Activated CD4-positive, alpha-beta T cell treated with anti-CD3 and anti-CD28 coated beads, Interleukin-2, amount 10 ng/mL, durations not matched to agents 7 days and 5 days (primary cell): ENCODE measurements at regions not wholly inside any gene's neighbourhood (a gene's known extent, or its start where the extent isn't known, plus 50 kb on each side); places are given as distances from the start of the nearest gene placed in this dataset.

Experiments used
- CTCF ChIA-PET: fragments of 350-600 bp; sonication (Branson Sonifier 250); formaldehyde crosslinking; loops from one replicate; lab custom pipeline; 2021; ENCODE audit warnings: antibody characterized with exemption; lab: Charles Lee
- POLR2A ChIA-PET: fragments of 350-600 bp; sonication (Branson Sonifier 250); formaldehyde crosslinking; loops from one replicate; lab custom pipeline; 2021; ENCODE audit warnings: antibody characterized with exemption; lab: Charles Lee
- DNase-seq: peaks from one replicate; pipeline ENCODE4 v3.0.0-alpha.2; 2020
- H3K27ac Mint-ChIP-seq: one replicate; pipeline ENCODE4 v1.8.0; 2021; ENCODE audit warnings: mild to moderate bottlenecking, moderate library complexity, mixed read lengths
- H3K27me3 Mint-ChIP-seq: one replicate; pipeline ENCODE4 v1.8.0; 2021; ENCODE audit warnings: mixed read lengths
- H3K36me3 Mint-ChIP-seq: one replicate; pipeline ENCODE4 v1.8.0; 2021; ENCODE audit warnings: low read depth, mixed read lengths
- H3K4me1 Mint-ChIP-seq: one replicate; pipeline ENCODE4 v1.8.0; 2021; ENCODE audit warnings: mixed read lengths
- H3K4me3 Mint-ChIP-seq: one replicate; pipeline ENCODE4 v1.8.0; 2021; ENCODE audit warnings: mild to moderate bottlenecking, moderate library complexity, mixed read lengths
- H3K9me3 Mint-ChIP-seq: one replicate; pipeline ENCODE4 v1.8.0; 2021; ENCODE audit warnings: mixed read lengths

DNA sequence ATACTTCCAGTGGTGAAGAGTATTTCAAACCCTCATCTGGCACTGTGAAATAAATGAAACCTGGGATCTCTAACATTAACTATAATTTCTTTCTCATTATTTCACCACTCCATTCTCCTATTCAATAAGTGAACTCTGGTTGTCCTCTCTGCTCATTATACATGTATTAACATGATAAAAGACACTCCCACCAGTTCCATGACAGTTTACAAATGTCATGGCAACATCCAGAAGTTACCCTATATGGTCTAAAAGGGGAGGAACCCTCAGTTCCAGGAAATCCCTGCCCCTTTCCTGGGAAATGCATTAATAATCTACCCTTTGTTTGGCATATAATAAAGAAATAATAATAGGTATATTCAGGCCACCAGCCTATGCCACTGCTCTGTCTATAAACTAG is 62.7 kb upstream of the BRINP3 start:
- ChIA-PET POLR2A (no interaction called here), CTCF (no interaction called here)
- no peak for DNase-seq
- Mint-ChIP-seq H3K36me3 (no peaks in the 10 kb centered on the region), H3K27ac (no peak overlapping the region), H3K4me1 (no peaks in the 10 kb centered on the region), H3K9me3 (no peaks in the 10 kb centered on the region), H3K27me3 (no peaks in the 10 kb centered on the region), H3K4me3 (no peak overlapping the region)

DNA sequence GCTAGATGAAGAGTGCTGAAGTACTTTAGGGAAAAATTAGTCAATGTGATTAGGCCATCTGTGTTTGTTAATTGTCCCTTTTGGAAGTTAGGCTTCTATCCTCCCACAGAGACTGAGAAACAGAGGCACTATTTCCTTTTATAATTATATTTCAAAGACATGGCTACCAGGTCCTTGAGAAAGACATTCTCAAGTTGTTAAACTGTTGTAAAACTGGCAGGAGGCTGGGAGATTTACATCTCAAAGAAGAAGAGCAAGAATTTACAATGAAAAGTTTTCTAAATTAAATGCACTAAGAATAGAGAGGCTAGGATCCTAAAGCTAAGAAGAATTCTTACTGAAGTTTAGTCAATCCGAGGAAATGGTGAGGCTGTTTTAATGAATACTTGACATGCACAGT is 74.0 kb upstream of the BRINP3 start:
- Mint-ChIP-seq H3K36me3 (no peaks in the 10 kb centered on the region), H3K4me3 (no peak overlapping the region), H3K27ac (no peak overlapping the region), H3K4me1 (no peaks in the 10 kb centered on the region), H3K9me3 (no peaks in the 10 kb centered on the region), H3K27me3 (no peaks in the 10 kb centered on the region)
- DNase-seq: no peak
- ChIA-PET CTCF (no interaction called here), POLR2A (no interaction called here)

DNA sequence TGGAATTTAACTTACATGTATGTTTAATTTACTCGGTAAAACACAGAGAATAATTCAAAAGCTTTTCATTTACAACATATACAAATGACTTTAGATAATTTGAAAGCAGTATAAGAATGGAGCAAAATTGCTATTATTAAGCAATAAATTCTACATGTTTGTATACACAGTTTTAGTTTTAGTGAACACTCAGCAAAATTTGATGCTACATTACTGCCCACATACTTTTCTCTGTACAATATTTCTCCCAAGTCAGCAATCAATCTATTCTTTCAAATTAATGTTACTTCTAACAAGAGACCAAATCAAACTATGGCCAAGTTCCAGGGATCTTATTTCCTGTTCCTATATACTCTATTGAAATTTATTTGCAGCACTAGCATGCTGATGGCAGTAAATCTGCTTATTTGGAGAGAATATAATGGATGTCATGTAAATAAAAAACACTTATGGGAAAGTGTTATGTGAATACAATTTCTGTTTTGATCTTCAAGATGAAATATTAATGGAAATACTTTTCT is 82.6 kb upstream of the BRINP3 start:
- Mint-ChIP-seq H3K36me3 (no peaks in the 10 kb centered on the region), H3K27ac (no peak overlapping the region), H3K4me3 (no peak overlapping the region), H3K27me3 (no peaks in the 10 kb centered on the region), H3K9me3 (no peaks in the 10 kb centered on the region), H3K4me1 (no peaks in the 10 kb centered on the region)
- no peak for DNase-seq
- ChIA-PET CTCF (no interaction called here), POLR2A (no interaction called here)

GRCh38 chr1:190563230-190563629 is 85.6 kb upstream of the BRINP3 start:
- Mint-ChIP-seq H3K36me3 (no peaks in the 10 kb centered on the region), H3K4me1 (no peaks in the 10 kb centered on the region), H3K27ac (no peak overlapping the region), H3K4me3 (no peak overlapping the region), H3K9me3 (no peaks in the 10 kb centered on the region), H3K27me3 (no peaks in the 10 kb centered on the region)
- CTCF ChIA-PET: no interaction called here
- POLR2A ChIA-PET: no interaction called here
- DNase-seq: no peak

- Mint-ChIP-seq H3K27me3 (no peaks in the 10 kb centered on the region), H3K27ac (no peak overlapping the region), H3K36me3 (no peaks in the 10 kb centered on the region), H3K4me1 (no peaks in the 10 kb centered on the region), H3K4me3 (no peak overlapping the region), H3K9me3 (no peaks in the 10 kb centered on the region)
- ChIA-PET CTCF (no interaction called here), POLR2A (no interaction called here)
- no peak for DNase-seq
Measured at GRCh38 chr1:190564117-190564516, 86.5 kb upstream of the BRINP3 start.

DNA sequence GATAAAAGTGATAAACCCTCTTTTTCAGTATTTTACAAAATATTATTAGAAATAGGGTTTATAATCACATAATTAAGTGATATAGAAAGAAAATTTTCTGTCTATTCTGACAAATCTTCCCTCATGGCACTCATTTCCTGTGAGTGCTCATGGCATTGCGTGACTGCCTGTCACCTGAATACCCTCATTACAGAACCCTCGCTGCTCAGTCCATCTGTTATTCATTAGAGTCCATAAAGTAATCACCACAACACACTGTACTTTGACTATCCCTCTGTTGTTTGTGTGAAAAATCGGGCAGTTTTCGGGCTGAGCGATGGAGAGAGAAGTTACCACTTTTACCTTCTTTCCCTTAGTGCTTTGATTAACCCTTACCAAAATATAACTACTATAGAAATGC is 100.4 kb upstream of the BRINP3 start:
- Mint-ChIP-seq H3K27ac (no peak overlapping the region), H3K27me3 (no peaks in the 10 kb centered on the region), H3K4me3 (no peak overlapping the region), H3K9me3 (peaks cover 3% of the 10 kb centered on the region), H3K36me3 (no peaks in the 10 kb centered on the region), H3K4me1 (no peaks in the 10 kb centered on the region)
- no peak for DNase-seq
- CTCF ChIA-PET: no interaction called here
- POLR2A ChIA-PET: no interaction called here

DNA sequence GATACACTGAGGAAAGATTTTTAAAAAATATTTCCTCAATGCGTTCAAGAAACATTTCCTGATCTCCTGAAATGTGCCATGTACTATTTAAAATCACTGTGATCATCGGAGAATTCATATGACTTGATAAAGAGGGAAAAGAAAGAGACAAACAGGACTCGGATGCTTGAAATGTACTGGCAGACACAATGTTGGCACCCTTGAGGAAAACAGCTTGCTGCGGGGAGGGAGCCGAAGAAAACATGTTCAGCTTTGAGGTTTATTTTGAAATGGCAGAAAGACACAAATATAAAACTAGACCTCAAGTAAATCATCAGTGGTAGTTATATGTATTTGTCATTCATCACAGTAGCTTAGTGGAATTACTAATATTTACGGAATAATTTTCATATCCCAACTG is 100.9 kb upstream of the BRINP3 start:
- no peak overlapping the region for H3K4me3 Mint-ChIP-seq
- peaks cover 3% of the 10 kb centered on the region for H3K9me3 Mint-ChIP-seq
- ChIA-PET CTCF (no interaction called here), POLR2A (no interaction called here)
- no peaks in the 10 kb centered on the region for H3K4me1 Mint-ChIP-seq
- H3K36me3 Mint-ChIP-seq: no peaks in the 10 kb centered on the region
- H3K27ac Mint-ChIP-seq: no peak overlapping the region
- DNase-seq: no peak
- H3K27me3 Mint-ChIP-seq: no peaks in the 10 kb centered on the region

GRCh38 chr1:190579552-190580193 is 102.0 kb upstream of the BRINP3 start:
- DNase-seq: no peak
- H3K9me3 Mint-ChIP-seq: peaks cover 5% of the 10 kb centered on the region
- no peaks in the 10 kb centered on the region for H3K36me3 Mint-ChIP-seq
- ChIA-PET POLR2A (no interaction called here), CTCF (no interaction called here)
- no peak overlapping the region for H3K27ac Mint-ChIP-seq
- H3K27me3 Mint-ChIP-seq: no peaks in the 10 kb centered on the region
- no peak overlapping the region for H3K4me3 Mint-ChIP-seq
- H3K4me1 Mint-ChIP-seq: no peaks in the 10 kb centered on the region

DNA sequence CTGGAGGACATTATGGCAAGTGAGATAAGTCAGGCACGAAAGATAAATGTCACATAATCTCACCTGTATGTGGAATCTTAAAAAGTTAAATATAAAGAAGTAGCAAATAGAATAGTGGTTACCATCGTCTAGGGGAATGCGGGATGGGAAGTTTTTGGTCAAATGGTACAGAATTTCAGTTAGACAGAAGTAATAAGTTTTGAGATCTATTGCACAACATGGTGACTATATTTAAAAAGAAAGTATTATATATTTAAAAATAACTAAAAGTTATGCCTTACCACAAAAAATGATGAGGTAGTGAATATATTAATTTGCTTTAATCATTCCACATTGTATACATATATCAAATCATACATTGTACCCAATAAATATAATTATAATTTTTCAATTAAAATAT is 106.2 kb upstream of the BRINP3 start:
- Mint-ChIP-seq H3K4me1 (no peaks in the 10 kb centered on the region), H3K9me3 (peaks cover 2% of the 10 kb centered on the region), H3K36me3 (no peaks in the 10 kb centered on the region), H3K27ac (no peak overlapping the region), H3K27me3 (no peaks in the 10 kb centered on the region), H3K4me3 (no peak overlapping the region)
- ChIA-PET POLR2A (no interaction called here), CTCF (no interaction called here)
- no peak for DNase-seq

DNA sequence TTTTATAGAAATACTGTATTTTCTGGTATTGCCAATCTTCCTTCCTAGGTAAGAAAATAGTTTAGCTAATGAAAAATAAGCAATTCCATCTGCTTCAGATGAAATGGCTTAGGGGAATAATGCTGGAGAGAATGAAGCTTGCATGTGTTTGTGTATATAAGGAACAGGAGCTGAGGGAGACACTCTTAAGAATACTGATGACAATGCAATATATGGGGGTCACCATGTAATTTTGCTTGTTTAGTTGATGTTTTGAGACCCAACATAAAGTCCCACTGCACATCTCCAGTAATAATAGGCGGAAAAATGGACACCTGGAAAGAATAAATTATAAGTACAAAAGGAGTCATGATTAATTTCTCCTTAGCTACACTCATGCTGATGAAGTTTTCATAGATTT is 110.8 kb upstream of the BRINP3 start:
- CTCF ChIA-PET: no interaction called here
- no peak overlapping the region for H3K4me3 Mint-ChIP-seq
- no peaks in the 10 kb centered on the region for H3K27me3 Mint-ChIP-seq

DNA sequence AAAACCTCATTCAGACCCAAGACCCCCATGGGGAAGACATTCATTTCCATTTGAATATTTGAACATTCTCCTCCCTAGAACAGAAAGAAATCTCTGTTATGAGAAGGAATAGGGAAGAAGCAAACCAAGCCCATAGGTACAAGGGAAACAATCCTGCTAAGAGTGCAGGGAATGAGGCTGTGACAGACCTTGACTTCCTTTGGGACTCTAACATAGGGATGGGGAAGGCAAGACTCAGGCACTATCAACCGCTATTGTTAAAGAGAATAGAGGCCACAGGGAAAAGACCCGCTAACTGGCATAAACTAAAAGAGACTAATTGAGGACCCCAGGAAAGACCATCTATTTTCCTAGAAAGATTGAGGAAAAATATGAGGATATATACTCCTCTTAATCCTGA is 117.8 kb upstream of the BRINP3 start:
- POLR2A ChIA-PET: no interaction called here
- Mint-ChIP-seq H3K4me1 (no peaks in the 10 kb centered on the region), H3K27ac (no peak overlapping the region), H3K27me3 (no peaks in the 10 kb centered on the region), H3K9me3 (peaks cover 4% of the 10 kb centered on the region), H3K4me3 (no peak overlapping the region), H3K36me3 (no peaks in the 10 kb centered on the region)
- CTCF ChIA-PET: no interaction called here
- no peak for DNase-seq

More for the DNA sequence above, 110.8 kb upstream of the BRINP3 start:
- POLR2A ChIA-PET: no interaction called here
- no peaks in the 10 kb centered on the region for H3K4me1 Mint-ChIP-seq
- no peaks in the 10 kb centered on the region for H3K36me3 Mint-ChIP-seq
- H3K27ac Mint-ChIP-seq: no peak overlapping the region
- no peak for DNase-seq
- H3K9me3 Mint-ChIP-seq: peaks cover 5% of the 10 kb centered on the region

- no peaks in the 10 kb centered on the region for H3K4me1 Mint-ChIP-seq
- ChIA-PET CTCF (no interaction called here), POLR2A (no interaction called here)
- DNase-seq: no peak
- H3K27ac Mint-ChIP-seq: no peak overlapping the region
- no peaks in the 10 kb centered on the region for H3K36me3 Mint-ChIP-seq
- H3K9me3 Mint-ChIP-seq: peaks cover 3% of the 10 kb centered on the region
- no peaks in the 10 kb centered on the region for H3K27me3 Mint-ChIP-seq
- H3K4me3 Mint-ChIP-seq: no peak overlapping the region
Measured at GRCh38 chr1:190597294-190597693, 119.6 kb upstream of the BRINP3 start.

- Mint-ChIP-seq H3K27ac (no peak overlapping the region), H3K36me3 (no peaks in the 10 kb centered on the region), H3K9me3 (peaks cover 2% of the 10 kb centered on the region), H3K27me3 (no peaks in the 10 kb centered on the region), H3K4me3 (no peak overlapping the region), H3K4me1 (no peaks in the 10 kb centered on the region)
- POLR2A ChIA-PET: no interaction called here
- no peak for DNase-seq
- CTCF ChIA-PET: interaction anchor here (0.6 kb wide), 1 partner anchor 31 kb away, joined by 4 read pairs; no protein-coding TSS in a partner anchor
Measured at GRCh38 chr1:190599670-190600069, 122.0 kb upstream of the BRINP3 start.

DNA sequence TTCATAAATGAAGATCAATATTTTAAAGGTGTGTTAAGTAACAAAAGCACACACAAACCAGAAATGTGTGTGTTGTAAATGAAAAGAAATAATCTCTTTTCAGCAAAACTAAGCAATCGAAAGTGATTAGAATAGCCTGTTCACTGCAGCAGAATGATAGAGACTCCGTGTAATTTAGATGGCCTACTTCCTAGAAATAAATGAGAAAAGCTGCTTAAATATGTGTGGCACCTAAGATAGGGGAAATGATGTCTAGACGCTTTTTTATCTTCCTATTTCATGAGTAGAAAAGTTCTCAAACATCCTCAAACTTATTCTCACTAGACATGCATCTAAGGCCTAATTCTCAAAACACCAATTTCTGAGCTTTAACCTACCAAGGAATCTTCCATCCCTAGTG is 124.7 kb upstream of the BRINP3 start:
- no peak for DNase-seq
- H3K36me3 Mint-ChIP-seq: no peaks in the 10 kb centered on the region
- ChIA-PET CTCF (no interaction called here), POLR2A (no interaction called here)
- no peak overlapping the region for H3K27ac Mint-ChIP-seq
- H3K4me3 Mint-ChIP-seq: no peak overlapping the region
- no peaks in the 10 kb centered on the region for H3K27me3 Mint-ChIP-seq
- H3K4me1 Mint-ChIP-seq: no peaks in the 10 kb centered on the region
- no peaks in the 10 kb centered on the region for H3K9me3 Mint-ChIP-seq
